Osteoblast (primary cell): ENCODE measurements at regions not wholly inside any gene's neighbourhood (a gene's known extent, or its start where the extent isn't known, plus 50 kb on each side); places are given as distances from the start of the nearest gene placed in this dataset.

ENCODE experiments used
- DNase-seq: peaks from one replicate; pipeline ENCODE4 v3.0.0; 2011; ENCODE audit warnings: low spot score, mixed read lengths; ENCODE audit not compliant: insufficient read length; ENCODE audit errors: missing footprints
- H2AFZ ChIP-seq: 2 replicates; pipeline ENCODE4 v1.6.0; 2011; ENCODE audit warnings: mild to moderate bottlenecking, low read length
- H3K27ac ChIP-seq: 2 replicates; pipeline ENCODE4 v1.5.1; 2011; ENCODE audit warnings: mild to moderate bottlenecking, low read depth, low read length, moderate library complexity
- H3K27me3 ChIP-seq: 2 replicates; pipeline ENCODE4 v1.6.0; 2012; ENCODE audit warnings: mild to moderate bottlenecking, control low read depth, inconsistent platforms, low read length, moderate library complexity; ENCODE audit not compliant: insufficient read depth
- H3K36me3 ChIP-seq: 2 replicates; pipeline ENCODE4 v1.5.1; 2011; ENCODE audit warnings: mild to moderate bottlenecking, low read length, control low read depth, moderate library complexity; ENCODE audit not compliant: insufficient read depth
- H3K4me1 ChIP-seq: 2 replicates; pipeline ENCODE4 v1.5.1; 2011; ENCODE audit warnings: mild to moderate bottlenecking, low read length, control low read depth, moderate library complexity; ENCODE audit not compliant: insufficient read depth
- H3K4me2 ChIP-seq: 2 replicates; pipeline ENCODE4 v1.6.0; 2011; ENCODE audit warnings: mild to moderate bottlenecking, low read length; ENCODE audit not compliant: insufficient read depth
- H3K4me3 ChIP-seq: fragments of 200-600 bp; sonication (generic); 3 replicates; pipeline ENCODE4 v1.5.1; 2012; ENCODE audit warnings: mild to moderate bottlenecking, low read length, inconsistent platforms; ENCODE audit not compliant: insufficient read depth
- H3K79me2 ChIP-seq: 2 replicates; pipeline ENCODE4 v1.6.0; 2012; ENCODE audit warnings: mild to moderate bottlenecking, low read length, control low read depth, inconsistent platforms; ENCODE audit not compliant: insufficient read depth
- H3K9me3 ChIP-seq: 2 replicates; pipeline ENCODE4 v1.5.1; 2011; ENCODE audit warnings: low read depth, low read length, control low read depth
- H4K20me1 ChIP-seq: 2 replicates; pipeline ENCODE4 v1.6.0; 2012; ENCODE audit warnings: mild to moderate bottlenecking, low read length, control low read depth; ENCODE audit not compliant: insufficient read depth
- TF ChIP-seq, protein P1 (sequence below): IDR thresholded peaks from 2 replicates; pipeline ENCODE4 v1.5.1; 2011; ENCODE audit warnings: mild to moderate bottlenecking, low read depth, low read length, moderate library complexity; ENCODE audit errors: extremely low read depth

- Histone ChIP-seq H3K36me3 (no peaks in the 10 kb centered on the region), H4K20me1 (no peaks in the 10 kb centered on the region), H3K27ac (no peak overlapping the region), H3K4me2 (no peak overlapping the region), H3K9me3 (no peaks in the 10 kb centered on the region), H3K27me3 (no peaks in the 10 kb centered on the region), H3K79me2 (no peaks in the 10 kb centered on the region), H3K4me3 (no peak overlapping the region), H2AFZ (peak overlapping the region; percentile 26), H3K4me1 (peaks cover 3% of the 10 kb centered on the region)
- DNase-seq: no peak
- TF ChIP-seq, protein P1, sequence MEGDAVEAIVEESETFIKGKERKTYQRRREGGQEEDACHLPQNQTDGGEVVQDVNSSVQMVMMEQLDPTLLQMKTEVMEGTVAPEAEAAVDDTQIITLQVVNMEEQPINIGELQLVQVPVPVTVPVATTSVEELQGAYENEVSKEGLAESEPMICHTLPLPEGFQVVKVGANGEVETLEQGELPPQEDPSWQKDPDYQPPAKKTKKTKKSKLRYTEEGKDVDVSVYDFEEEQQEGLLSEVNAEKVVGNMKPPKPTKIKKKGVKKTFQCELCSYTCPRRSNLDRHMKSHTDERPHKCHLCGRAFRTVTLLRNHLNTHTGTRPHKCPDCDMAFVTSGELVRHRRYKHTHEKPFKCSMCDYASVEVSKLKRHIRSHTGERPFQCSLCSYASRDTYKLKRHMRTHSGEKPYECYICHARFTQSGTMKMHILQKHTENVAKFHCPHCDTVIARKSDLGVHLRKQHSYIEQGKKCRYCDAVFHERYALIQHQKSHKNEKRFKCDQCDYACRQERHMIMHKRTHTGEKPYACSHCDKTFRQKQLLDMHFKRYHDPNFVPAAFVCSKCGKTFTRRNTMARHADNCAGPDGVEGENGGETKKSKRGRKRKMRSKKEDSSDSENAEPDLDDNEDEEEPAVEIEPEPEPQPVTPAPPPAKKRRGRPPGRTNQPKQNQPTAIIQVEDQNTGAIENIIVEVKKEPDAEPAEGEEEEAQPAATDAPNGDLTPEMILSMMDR: no peak
These were observed 155.3 kb upstream of the KLF4 start for GRCh38 chr9:107644733-107645463.

GRCh38 chr9:107639426-107639825 is 149.9 kb upstream of the KLF4 start:
- no peaks in the 10 kb centered on the region for H4K20me1 ChIP-seq
- no peaks in the 10 kb centered on the region for H3K36me3 ChIP-seq
- peak overlapping the region; percentile 98 for H3K27ac ChIP-seq
- no peak for DNase-seq
- no peak overlapping the region for H3K4me3 ChIP-seq
- peaks cover 32% of the 10 kb centered on the region for H3K4me1 ChIP-seq
- H3K9me3 ChIP-seq: no peaks in the 10 kb centered on the region
- H3K4me2 ChIP-seq: peak overlapping the region; percentile 95
- no peaks in the 10 kb centered on the region for H3K27me3 ChIP-seq
- TF ChIP-seq, protein P1: no peak
- no peak overlapping the region for H2AFZ ChIP-seq
- no peaks in the 10 kb centered on the region for H3K79me2 ChIP-seq

GRCh38 chr9:107638521-107639310 is 149.1 kb upstream of the KLF4 start:
- Histone ChIP-seq H4K20me1 (no peaks in the 10 kb centered on the region), H3K4me2 (peak overlapping the region; percentile 95), H3K79me2 (no peaks in the 10 kb centered on the region), H3K27ac (peak overlapping the region; percentile 98), H3K4me3 (peak overlapping the region; percentile 71), H3K36me3 (no peaks in the 10 kb centered on the region), H2AFZ (no peak overlapping the region), H3K4me1 (peaks cover 35% of the 10 kb centered on the region), H3K9me3 (no peaks in the 10 kb centered on the region), H3K27me3 (no peaks in the 10 kb centered on the region)
- DNase-seq: peak; percentile 93
- TF ChIP-seq, protein P1: no peak
